Skeletal muscle tissue (tissue), 3 donors: ENCODE measurements at regions not wholly inside any gene's neighbourhood (a gene's known extent, or its start where the extent isn't known, plus 50 kb on each side); places are given as distances from the start of the nearest gene placed in this dataset.
"Not testable (repeated sequence)": the region's sequence is repeated elsewhere in the genome, so short reads cannot be mapped to it uniquely, and the experiment has no call there.

Experiments
- H3K27ac ChIP-seq: one replicate; pipeline ENCODE4 v1.7.0; 2013; ENCODE audit warnings: mild to moderate bottlenecking, low read depth, low read length, inconsistent platforms
- H3K27me3 ChIP-seq, 3 donors: one replicate each; pipeline ENCODE4 v1.7.0; 2013; ENCODE audit warnings: low read length in 3 of 3; ENCODE audit not compliant: control insufficient read depth in 3 of 3, insufficient read depth in 3 of 3
- H3K36me3 ChIP-seq, 3 donors: one replicate each; pipeline ENCODE4 v1.7.0; 2013; ENCODE audit warnings: low read length in 3 of 3; ENCODE audit not compliant: control insufficient read depth in 3 of 3, insufficient read depth in 3 of 3
- H3K4me1 ChIP-seq, 3 donors: one replicate each; pipeline ENCODE4 v1.7.0; 2013; ENCODE audit warnings: low read length in 3 of 3, mild to moderate bottlenecking in 3 of 3; ENCODE audit not compliant: control insufficient read depth in 3 of 3, insufficient read depth in 3 of 3
- H3K4me3 ChIP-seq, 3 donors: one replicate each; pipeline ENCODE4 v1.7.0; 2013; ENCODE audit warnings: low read length in 3 of 3
- H3K9ac ChIP-seq, 3 donors: one replicate each; pipeline ENCODE4 v1.7.0; 2013; ENCODE audit warnings: low read length in 3 of 3, mild to moderate bottlenecking in 3 of 3, moderate library complexity in 2 of 3, low read depth in 1 of 3
- H3K9me3 ChIP-seq, 3 donors: one replicate each; pipeline ENCODE4 v1.7.0; 2013; ENCODE audit warnings: low read length in 3 of 3; ENCODE audit not compliant: control insufficient read depth in 3 of 3
- donor health status: Osteomylitis.

- Histone ChIP-seq H3K27ac (no peak overlapping the region), H3K4me1 (no peaks in the 10 kb centered on the region), H3K9me3 (no peaks in the 10 kb centered on the region), H3K4me3 (no peak overlapping the region), H3K27me3 (no peaks in the 10 kb centered on the region), H3K36me3 (no peaks in the 10 kb centered on the region), H3K9ac (no peak overlapping the region)
Measured at GRCh38 chr12:87198181-87198580, 831.0 kb downstream of the C12orf50 start.

- H3K27me3 ChIP-seq: no peaks in the 10 kb centered on the region
- no peak overlapping the region for H3K9ac ChIP-seq
- no peak overlapping the region for H3K4me3 ChIP-seq
- H3K36me3 ChIP-seq: no peaks in the 10 kb centered on the region
- no peak overlapping the region for H3K27ac ChIP-seq
- H3K9me3 ChIP-seq: no peaks in the 10 kb centered on the region
- no peaks in the 10 kb centered on the region for H3K4me1 ChIP-seq
Measured at GRCh38 chr12:87196321-87196720, 832.9 kb downstream of the C12orf50 start.

GRCh38 chr12:87194389-87194788 is 834.8 kb downstream of the C12orf50 start:
- H3K9me3 ChIP-seq, H3K27me3 ChIP-seq, H3K4me3 ChIP-seq, H3K4me1 ChIP-seq, H3K36me3 ChIP-seq, H3K27ac ChIP-seq, H3K9ac ChIP-seq: not testable (repeated sequence)

GRCh38 chr12:87185367-87185766 is 843.8 kb downstream of the C12orf50 start:
- H3K4me1 ChIP-seq: no peaks in the 10 kb centered on the region
- H3K27me3 ChIP-seq: no peaks in the 10 kb centered on the region
- no peak overlapping the region for H3K4me3 ChIP-seq
- no peaks in the 10 kb centered on the region for H3K9me3 ChIP-seq
- H3K27ac ChIP-seq: no peak overlapping the region
- H3K36me3 ChIP-seq: no peaks in the 10 kb centered on the region
- H3K9ac ChIP-seq: no peak overlapping the region

- Histone ChIP-seq H3K9ac (no peak overlapping the region), H3K4me1 (no peaks in the 10 kb centered on the region), H3K9me3 (no peaks in the 10 kb centered on the region), H3K36me3 (no peaks in the 10 kb centered on the region), H3K27ac (no peak overlapping the region), H3K27me3 (no peaks in the 10 kb centered on the region), H3K4me3 (no peak overlapping the region)
Measured at GRCh38 chr12:87182696-87183233, 846.4 kb downstream of the C12orf50 start.

- Histone ChIP-seq H3K36me3 (no peaks in the 10 kb centered on the region), H3K4me1 (no peaks in the 10 kb centered on the region), H3K4me3 (no peak overlapping the region), H3K27me3 (no peaks in the 10 kb centered on the region), H3K9ac (no peak overlapping the region), H3K27ac (no peak overlapping the region), H3K9me3 (no peaks in the 10 kb centered on the region)
Measured at GRCh38 chr12:87171356-87171755, 857.8 kb downstream of the C12orf50 start.

- no peaks in the 10 kb centered on the region for H3K27me3 ChIP-seq
- H3K9me3 ChIP-seq: peaks cover 0 to 6% (median 4%) of the 10 kb centered on the region in 3 donors
- H3K9ac ChIP-seq: no peak overlapping the region
- no peak overlapping the region for H3K4me3 ChIP-seq
- H3K27ac ChIP-seq: no peak overlapping the region
- H3K36me3 ChIP-seq: no peaks in the 10 kb centered on the region
- H3K4me1 ChIP-seq: no peaks in the 10 kb centered on the region
Measured at GRCh38 chr12:87169010-87169409, 860.2 kb downstream of the C12orf50 start.

GRCh38 chr12:87165733-87166375 is 863.3 kb downstream of the C12orf50 start:
- Histone ChIP-seq H3K27ac (no peak overlapping the region), H3K36me3 (no peaks in the 10 kb centered on the region), H3K9ac (no peak overlapping the region), H3K4me3 (no peak overlapping the region), H3K4me1 (no peaks in the 10 kb centered on the region), H3K9me3 (peaks cover 0 to 6% (median 4%) of the 10 kb centered on the region in 3 donors), H3K27me3 (no peaks in the 10 kb centered on the region)

- Histone ChIP-seq H3K4me3 (no peak overlapping the region), H3K9ac (no peak overlapping the region), H3K9me3 (peaks cover 0 to 6% (median 4%) of the 10 kb centered on the region in 3 donors), H3K27me3 (no peaks in the 10 kb centered on the region), H3K27ac (no peak overlapping the region), H3K36me3 (no peaks in the 10 kb centered on the region), H3K4me1 (no peaks in the 10 kb centered on the region)
Measured at GRCh38 chr12:87163122-87163521, 866.1 kb downstream of the C12orf50 start.

- peaks cover 0 to 5% (median 4%) of the 10 kb centered on the region in 3 donors for H3K9me3 ChIP-seq
- H3K9ac ChIP-seq: no peak overlapping the region
- H3K27me3 ChIP-seq: no peaks in the 10 kb centered on the region
- no peaks in the 10 kb centered on the region for H3K4me1 ChIP-seq
- no peak overlapping the region for H3K27ac ChIP-seq
- no peak overlapping the region for H3K4me3 ChIP-seq
- H3K36me3 ChIP-seq: no peaks in the 10 kb centered on the region
Measured at GRCh38 chr12:87160848-87161601, 868.2 kb downstream of the C12orf50 start.
